ENCODE measurements at regions not wholly inside any gene's neighbourhood (a gene's known extent, or its start where the extent isn't known, plus 50 kb on each side); places are given as distances from the start of the nearest gene placed in this dataset.
"Not testable (repeated sequence)": the region's sequence is repeated elsewhere in the genome, so short reads cannot be mapped to it uniquely, and the experiment has no call there.

DNA sequence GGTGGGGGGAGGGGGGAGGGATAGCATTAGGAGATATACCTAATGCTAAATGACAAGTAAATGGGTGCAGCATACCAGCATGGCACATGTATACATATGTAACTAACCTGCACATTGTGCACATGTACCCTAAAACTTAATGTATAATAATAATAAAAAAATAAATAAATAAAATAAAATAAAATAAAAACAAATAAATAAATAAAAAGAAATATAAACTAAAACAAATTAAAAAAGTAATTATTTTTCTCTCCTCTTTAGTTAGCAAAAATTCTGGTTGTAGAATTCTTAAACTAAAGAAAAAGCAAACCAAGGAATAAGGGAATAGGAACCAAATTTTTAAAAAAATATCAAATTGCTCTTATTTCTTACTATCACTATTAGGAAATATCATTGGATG is 267.3 kb downstream of the CCER1 start:
- DNase-seq, result not testable (repeated sequence)

GRCh38 chr12:90683871-90684270 is 271.1 kb downstream of the CCER1 start:
- no peak for DNase-seq

GRCh38 chr12:90682398-90682797 is 272.6 kb downstream of the CCER1 start:
- DNase-seq, result no peak

GRCh38 chr12:90679674-90680073 is 275.3 kb downstream of the CCER1 start:
- DNase-seq, result no peak

- no peak for DNase-seq
Measured at GRCh38 chr12:90677552-90677951, 277.4 kb downstream of the CCER1 start.

GRCh38 chr12:90677055-90677454 is 277.9 kb downstream of the CCER1 start:
- DNase-seq, result no peak

DNA sequence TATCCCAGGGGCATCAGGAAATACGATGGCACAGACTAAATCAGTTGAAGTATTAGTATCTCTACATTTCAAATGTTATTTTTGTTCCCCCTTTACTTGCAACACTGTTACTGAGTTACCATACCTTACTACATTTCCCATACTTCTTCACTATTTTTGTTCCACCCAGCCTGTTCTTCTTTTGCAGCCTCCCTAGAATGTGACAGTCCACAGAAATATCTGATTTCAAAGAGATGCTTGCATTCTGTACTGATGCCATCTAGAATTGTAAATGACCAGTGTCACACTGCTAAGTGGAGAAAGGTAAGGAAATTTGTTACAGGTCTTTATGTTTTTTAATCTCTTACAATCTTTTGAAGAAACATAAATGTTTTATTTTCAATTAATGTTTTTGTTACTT is 279.9 kb downstream of the CCER1 start:
- DNase-seq, result no peak

- no peak for DNase-seq
Measured at GRCh38 chr12:90672081-90672480, 282.9 kb downstream of the CCER1 start.

DNA sequence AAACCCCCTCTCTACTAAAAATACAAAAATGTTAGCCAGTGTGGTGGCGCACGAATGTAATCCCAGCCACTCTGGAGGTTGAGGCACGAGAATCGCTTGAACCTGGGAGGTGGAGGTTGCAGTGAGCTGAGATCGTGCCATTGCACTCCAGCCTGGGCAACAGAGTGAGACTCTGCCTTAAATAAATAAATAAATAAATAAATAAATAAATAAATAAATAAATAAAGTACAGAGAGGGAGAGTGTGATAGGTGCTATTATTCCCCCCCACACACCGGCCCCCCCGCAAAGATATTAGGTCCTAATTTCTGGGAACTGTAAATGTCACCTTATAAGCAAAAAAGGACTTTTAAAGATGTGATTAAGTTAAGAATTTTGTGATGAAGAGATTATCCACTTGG is 291.0 kb downstream of the CCER1 start:
- not testable (repeated sequence) for DNase-seq

- DNase-seq, result no peak
Measured at GRCh38 chr12:90659060-90659459, 295.9 kb downstream of the CCER1 start.

DNA sequence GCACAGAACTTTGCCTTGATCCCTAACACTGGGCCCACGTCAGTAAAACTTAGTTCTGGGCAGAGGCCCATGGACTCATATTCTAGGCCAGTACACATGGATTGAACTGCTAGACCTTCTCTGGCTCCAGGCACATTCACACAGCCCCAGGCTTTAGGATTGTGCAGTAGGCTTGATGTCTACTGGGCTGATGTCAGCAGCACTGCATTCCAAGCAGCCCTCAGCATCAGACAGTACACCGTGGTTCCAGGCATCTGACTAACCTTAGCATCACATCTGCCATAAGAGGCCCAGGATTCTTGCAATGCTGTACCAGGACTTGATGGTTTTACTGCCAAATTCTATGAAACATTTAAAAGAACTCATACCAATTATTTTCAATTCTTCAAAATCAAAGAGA is 301.9 kb downstream of the CCER1 start:
- DNase-seq, result no peak

DNA sequence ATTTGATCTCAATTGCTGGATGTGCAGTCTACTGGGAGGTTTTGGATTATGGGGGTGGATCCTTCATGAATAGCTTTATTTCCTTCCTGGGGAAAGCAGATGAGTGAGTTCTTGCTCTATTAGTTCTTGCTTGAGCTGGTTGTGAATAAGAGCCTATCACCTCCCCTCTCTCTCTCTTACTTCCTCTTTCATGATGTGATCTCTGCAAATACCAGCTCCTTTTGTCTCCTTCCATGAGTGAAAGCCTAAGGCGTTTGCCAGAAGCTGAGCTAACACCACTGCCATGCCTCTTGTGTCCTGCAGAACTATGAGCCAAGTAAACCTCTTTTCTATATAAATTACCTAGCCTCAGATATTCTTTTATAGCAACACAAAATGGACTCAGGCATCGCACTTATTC is 302.7 kb downstream of the CCER1 start:
- DNase-seq, result peak; percentile 69

GRCh38 chr12:90645181-90645580 is 309.8 kb downstream of the CCER1 start:
- DNase-seq, result no peak

GRCh38 chr12:90631591-90632212 is 323.3 kb downstream of the CCER1 start:
- no peak for DNase-seq

DNA sequence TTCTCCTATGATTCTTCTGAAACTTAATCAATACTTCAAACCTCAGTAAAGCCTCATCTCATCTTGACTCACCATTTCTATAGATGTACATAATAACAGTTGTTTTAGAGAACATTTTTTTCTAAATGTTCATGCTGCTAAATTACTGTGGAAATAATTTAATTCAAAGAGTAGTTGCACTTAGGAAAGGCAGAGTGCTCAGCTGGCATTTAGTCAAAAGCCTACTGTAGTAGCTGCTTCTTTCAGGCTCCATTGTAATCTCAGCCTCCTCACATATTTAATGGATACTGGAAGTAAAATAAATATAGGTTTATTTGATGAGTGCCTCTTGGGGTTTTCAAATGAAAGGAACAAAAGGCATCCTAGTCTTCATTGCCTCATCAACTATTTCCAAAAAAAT is 325.0 kb downstream of the CCER1 start:
- no peak for DNase-seq

DNA sequence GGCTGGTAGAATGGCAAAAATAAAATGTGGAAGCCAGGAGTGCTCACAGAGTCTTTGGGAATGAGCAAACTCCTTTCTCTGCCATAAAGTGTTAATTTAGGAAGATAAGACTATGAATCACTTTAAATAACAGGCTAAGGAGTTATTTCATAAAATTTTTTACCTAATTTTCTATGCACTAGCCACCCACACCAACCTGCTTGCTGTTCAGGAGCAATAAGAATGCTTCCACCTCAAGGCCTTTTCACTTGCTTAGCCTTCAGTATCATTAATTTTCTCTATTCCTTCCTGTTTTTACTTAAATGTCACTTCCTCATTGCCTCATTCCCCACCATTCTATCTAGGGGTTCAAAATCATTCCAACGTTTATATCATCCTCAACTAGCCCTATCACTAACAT is 326.8 kb downstream of the CCER1 start:
- DNase-seq, result no peak

DNA sequence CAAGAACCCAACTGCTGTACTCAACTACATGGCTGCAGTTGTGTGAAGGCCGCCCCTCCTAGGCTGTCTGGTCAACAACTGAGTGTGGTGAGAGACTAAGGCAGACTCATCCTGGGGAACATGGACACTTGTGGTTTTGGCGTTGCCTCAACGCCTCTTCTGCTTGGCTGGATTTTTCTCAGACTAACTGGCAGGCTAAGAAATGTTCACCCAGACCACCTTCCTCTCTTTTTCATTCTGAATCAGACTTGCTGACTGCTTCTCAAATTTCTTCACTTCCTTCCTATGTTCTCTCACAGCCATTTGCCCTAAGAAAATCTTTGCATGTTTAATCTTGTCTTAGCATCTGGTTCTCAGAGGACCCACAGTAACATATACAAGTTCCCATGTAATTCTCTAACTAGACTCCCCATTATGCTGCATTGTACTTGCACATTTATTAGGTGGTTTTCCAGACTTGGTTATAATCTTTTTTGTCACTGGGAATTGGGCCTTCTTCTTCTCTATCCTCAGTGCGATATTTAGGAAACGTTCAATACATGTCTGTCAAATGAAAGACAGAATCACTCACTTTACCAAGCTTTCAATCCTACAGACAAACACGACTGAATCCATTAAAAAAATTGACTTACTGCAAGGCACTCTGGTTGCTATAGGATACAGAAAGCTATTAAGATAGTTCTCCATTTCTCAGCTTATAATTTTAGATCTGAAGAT is 327.6 kb downstream of the CCER1 start:
- DNase-seq, result no peak

- no peak for DNase-seq
Measured at GRCh38 chr12:90622431-90622830, 332.5 kb downstream of the CCER1 start.

DNA sequence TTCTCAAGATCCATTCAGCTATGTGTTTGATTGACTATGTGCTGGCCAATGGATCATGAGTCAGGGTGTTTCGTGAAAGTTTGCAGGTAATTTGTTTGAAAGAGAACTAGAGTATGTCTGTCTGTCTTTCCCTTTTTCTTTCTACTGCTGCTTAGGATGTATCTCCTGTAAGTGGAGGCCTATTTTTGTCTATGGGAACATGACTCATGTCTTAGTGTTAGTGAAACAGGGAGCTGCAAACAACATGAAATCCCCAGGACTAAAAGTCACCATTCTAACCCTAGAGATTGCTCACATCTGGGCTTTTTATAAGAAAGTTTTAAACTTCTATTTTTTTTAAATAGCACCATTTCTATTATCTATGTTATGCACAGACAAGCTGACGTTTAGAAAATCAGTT is 333.0 kb downstream of the CCER1 start:
- no peak for DNase-seq

GRCh38 chr12:90619943-90620342 is 335.0 kb downstream of the CCER1 start:
- DNase-seq, result no peak

DNA sequence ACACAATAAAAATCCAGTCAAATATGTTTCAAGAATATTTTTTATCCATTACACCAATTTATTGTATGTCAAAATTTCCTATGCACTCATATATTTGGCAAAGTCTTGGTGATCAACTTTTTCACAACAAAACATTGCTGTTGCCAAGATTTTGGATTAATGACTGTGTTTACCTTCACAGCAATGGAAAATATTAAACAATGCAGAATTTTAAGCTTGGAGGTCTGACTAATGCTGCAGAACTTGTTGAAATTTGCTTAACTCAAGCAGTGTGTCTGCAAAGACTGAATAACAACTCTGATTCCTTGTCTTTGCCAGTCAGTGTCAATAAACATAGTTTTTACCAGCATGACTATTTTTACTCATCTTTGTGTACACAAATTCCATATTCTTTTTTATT is 336.4 kb downstream of the CCER1 start:
- no peak for DNase-seq

- no peak for DNase-seq
Measured at GRCh38 chr12:90611891-90612290, 343.1 kb downstream of the CCER1 start.

DNA sequence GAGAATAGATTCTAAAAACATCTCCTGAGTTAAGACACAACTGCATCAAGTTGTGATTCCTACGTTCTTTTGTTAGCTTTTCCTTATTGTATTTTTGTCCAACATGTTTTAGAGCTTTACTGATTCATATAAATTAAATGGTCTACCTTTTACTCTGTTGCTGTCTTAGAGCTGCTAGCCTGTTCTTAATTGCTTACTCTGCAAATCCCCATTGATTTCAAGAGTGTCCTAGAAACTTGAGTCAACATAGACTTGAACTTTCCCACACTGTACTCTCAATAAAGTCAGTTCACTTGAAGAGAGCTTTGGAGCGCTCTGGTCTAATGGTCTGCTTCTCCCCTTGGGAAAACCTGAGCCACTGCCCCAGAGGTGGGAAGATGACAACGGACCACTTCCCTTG is 343.9 kb downstream of the CCER1 start:
- DNase-seq, result no peak

DNA sequence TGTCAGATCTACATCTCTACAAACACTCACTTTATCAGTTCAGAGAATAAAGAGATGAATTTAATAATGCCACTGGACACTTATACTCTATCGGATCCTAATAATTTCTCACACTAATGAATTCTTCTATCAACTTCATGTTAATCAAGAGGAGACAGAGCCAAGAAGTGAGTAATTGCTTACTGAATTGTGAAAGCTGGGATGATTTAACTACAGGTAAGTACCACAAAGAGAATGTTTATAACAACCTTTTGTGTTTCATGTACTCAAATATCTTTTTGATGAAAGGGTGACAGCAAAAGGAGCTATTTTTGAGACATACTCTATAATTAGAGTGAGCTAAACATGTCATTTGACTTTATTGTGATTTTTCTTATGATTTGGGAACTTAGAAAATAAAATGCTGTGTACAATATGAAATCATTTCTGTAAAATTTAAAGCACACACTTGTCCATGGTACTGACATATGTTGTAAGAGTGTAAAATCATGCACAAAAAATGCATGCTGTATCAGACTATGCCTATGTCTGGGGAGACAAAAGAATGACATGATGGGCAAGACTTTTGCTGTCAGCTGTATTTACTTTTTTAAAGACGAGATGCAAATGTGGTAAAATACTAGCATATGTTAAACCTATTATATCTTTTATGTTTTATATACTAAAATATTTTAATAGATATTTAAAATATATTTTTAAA is 361.2 kb downstream of the CCER1 start:
- DNase-seq, result no peak

Measured in NCI-H2029 (cell line).